ENCODE measurements at regions not wholly inside any gene's neighbourhood (a gene's known extent, or its start where the extent isn't known, plus 50 kb on each side); places are given as distances from the start of the nearest gene placed in this dataset.
"Not testable (repeated sequence)": the region's sequence is repeated elsewhere in the genome, so short reads cannot be mapped to it uniquely, and the experiment has no call there.

DNA sequence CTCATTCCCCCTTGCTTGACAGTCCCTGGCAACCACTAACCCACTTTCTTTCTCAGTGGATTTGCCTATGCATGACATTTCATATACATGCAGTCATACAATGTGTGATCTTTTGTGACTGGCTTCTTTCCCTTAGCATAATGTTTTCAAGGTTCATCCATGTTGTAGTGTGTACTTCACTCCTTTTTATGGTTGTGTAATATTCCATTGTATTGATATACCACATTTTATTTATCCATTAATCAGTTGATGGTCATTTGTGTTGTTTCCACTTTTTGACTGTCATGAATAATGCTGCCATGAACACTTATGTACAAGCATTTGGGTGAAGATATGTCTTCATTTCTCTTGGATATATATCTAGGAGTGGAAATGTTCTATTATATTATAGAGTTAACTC is 127.7 kb upstream of the GRIK3 start:
- no peak for DNase-seq

DNA sequence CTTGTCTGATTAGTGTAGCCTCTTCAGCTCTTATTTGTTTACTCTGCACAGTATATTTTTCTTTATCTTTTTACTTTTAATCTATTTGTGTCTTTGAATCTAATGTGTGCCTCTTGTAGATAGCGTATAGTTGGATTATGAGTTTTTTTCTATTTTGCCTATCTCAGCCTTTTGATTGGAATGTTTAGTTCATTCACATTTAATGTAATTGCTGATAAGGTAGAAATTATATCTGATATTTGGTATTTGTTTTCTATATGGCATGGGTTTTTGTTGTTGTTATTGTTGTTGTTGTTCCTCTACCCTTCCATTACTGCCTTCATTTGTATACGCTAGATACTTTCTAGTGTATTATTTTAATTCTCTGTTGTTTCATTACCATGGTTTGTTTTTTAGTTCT is 131.7 kb upstream of the GRIK3 start:
- no peak for DNase-seq

DNA sequence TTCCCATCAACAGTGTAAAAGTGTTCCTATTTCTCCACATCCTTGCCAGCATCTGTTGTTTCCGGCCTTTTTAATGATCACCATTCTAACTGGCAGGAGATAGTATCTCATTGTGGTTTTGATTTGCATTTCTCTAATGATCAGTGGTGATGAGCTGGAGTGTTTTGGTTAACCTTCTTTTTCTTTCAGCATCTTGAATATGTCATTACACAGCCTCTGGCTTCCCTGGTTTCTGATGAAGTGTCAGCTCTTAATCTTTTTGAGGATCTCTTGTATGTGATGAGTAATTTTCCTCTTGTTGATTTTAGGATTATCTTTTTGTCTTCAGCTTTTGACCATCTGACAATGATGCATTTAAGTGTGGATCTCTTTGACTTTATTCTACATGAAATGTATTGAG is 133.2 kb upstream of the GRIK3 start:
- peak; percentile 11 for DNase-seq

DNA sequence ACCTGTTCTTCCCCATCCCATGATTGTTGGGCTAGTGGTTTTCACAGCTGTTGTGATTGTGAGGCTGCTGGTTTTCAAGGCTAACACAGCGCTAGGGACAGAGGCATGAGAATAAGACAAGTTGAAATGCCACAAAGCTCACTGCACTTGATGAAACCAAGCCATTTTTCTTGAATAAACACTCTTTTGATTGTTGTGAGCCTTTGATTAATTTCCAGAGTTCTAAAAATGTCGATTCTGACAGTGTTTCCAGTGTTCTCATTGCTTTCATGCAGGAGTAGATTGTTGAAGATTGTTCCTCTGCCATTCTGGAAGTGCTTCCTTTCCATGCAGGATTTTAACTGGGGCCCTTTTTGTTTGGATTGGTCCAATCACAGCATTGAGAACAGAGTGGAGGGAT is 134.9 kb upstream of the GRIK3 start:
- DNase-seq, result no peak

DNA sequence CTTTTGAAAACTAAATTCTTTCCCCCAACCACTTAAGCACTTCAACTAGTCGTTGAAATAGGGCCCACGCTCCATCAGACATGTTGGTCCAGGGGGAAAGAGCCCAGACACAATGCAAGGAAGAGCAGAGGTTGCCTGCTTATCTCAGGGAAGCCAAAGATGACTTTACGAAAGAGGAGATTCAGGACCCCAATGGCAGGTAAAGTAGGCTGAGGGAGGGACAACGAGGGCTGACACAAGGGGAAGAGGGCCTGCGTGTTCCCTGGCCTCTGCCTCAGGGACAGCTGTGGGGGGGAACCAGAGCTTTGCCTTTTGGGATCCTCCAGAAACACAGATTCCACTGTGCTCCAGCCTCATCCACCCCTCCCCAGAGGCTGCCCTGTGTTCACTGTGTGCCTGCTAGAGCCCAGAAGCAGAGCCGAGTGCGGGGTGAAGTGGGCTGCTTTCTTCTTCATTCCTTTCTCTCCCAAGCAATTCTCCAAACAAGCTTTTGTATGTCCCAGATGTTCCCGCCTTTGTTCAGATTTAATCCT is 135.5 kb upstream of the GRIK3 start:
- no peak for DNase-seq

DNA sequence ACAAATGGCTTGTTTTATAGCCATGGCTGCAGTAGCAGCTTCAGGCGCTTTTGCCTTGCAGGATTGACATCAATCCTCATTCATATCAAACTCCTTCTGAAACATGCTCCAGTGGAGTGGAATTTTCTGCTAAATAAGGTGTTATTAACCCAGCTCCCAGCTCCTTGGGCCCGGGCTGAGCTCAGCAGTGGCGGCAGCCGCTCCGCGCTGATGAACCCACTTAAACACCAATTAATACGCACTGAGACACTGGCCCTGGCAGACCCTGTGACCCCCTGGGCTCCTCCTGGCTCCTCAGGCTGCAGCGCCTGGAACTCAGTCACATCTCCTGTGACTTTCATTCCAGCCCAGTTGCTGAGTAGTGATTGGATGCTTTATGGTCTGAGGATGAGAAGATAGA is 137.4 kb upstream of the GRIK3 start:
- peak; percentile 85 for DNase-seq

DNA sequence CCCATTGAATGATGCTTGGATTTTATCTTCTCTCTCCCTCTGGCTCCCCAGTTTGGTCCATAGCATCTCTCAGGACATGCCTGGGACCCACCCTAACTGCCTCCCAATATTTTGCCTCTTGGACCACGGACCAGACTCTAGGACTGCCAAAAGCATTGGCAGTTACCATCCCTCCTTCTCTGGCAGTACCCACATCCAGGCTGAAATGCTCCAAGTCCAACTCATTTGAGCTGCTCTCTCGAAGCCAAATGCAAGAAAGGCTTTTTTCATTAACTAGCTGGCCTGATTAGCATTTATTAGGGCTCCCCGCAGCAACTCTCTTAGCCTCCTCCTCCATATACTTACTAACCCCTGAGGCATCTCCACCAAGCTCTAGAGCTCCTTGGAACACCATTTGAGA is 140.0 kb upstream of the GRIK3 start:
- DNase-seq, result peak; percentile 74

DNA sequence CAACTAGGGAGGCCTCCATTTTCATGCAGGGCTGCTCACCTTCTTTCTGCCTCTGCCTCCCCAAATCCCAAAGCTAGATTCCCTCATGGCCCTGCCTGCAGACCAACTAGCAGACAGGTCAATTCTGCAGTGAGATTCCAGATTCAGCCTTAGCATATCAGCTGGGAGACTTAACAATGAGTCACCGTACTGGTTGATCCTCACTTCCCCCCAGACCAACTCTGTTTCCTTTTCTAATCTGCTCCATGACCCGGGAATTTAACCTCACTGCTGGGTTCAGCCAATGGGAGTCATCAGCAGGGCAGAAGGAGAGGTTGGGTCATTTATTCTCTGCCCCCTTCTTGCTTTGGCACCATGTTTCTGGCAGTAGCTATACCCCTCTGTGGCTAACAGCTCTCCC is 140.6 kb upstream of the GRIK3 start:
- DNase-seq, result no peak

DNA sequence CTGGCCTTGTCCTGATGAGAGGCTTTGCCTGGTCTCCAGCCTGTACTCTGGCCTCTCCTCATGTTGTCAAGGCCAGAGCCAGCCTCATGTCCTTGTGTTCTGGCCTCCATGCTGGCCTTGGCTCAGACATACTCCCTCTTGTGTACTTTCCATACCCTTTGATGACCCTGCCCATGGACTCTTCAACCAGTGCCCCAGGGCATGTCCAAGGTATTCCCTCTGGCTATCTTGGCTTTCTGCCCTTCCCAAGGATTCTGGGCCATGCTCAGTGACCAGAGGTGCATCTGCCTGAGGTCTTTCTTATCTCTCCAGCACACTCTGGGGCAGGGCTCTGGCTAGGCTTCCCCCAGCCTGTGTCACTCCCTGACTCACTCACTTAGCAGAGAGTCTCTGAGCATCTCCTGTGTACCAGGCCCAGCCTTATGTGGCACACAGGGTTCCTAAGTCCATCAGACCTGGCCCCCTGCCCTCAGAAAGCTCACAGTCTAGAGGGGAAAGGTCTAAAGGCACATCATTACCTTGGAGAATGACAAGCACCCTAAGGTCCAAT is 141.4 kb upstream of the GRIK3 start:
- DNase-seq, result no peak

DNA sequence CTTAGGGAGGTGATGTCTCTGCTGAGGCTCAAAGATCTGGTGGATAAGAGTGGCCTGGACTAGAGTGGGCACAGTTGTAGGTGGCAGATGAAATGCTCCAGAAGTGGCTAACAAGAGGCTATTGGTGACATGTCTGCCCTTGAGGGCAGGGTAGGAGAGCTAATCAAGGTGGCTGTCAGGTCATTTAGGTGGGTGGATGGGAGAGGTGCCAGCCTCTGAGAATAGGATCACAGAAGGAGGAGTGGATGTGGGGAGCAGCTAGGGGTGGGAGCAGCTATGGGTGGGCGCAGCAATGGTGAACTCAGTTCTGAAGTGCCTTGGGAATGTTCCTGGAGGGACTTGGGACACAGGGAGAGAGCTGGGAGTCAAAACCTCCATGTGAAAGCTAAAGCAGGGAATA is 142.0 kb upstream of the GRIK3 start:
- no peak for DNase-seq

DNA sequence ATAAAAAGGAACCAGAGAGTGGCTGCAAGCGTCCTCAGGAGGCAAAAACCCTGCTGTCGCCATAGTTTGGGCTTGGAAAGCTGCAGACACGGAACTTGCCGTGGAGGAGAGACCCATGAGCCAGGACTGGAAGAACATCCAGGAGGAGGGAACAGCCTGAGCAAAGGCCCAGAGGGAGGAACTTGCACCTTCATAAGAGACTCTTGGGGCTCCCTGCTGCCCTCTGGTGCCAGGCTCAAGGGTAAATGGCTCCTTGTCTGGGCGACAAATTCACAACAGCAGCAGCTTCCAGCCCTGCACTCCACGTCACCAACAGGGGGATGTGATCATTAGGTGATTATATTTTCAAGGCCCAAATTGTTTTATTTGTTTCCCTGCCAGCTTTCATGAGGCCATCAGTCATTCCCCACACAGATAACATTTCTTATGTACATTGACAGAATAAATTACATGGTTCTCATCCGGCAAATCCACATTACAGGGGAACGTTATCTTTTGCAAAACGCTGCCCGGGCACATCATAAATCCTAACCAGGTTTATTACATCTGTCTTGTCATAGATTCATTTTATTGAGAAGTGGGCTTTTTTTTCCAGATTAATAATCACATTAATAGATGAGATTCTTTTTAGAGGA is 143.0 kb upstream of the GRIK3 start:
- peak; percentile 37 for DNase-seq

DNA sequence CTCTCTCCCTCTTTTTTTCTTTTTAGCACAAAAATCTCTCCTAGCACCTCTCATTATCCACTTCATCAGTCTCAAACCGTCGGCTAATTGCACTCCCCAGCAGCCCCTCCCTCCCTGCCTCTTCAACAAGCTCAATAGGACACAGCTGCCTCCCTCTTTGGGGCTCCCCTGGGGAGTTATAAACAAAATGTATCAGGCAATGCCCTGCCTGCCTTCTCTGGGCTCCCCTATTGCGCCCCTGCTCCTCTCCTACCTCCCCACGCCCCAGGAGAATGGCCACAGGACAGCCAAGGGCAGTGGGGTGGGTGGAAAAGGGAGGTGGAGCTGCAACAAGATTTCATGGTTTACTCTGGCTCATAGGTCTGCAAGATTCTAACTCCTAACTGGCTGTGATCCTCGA is 147.1 kb upstream of the GRIK3 start:
- DNase-seq, result no peak

DNA sequence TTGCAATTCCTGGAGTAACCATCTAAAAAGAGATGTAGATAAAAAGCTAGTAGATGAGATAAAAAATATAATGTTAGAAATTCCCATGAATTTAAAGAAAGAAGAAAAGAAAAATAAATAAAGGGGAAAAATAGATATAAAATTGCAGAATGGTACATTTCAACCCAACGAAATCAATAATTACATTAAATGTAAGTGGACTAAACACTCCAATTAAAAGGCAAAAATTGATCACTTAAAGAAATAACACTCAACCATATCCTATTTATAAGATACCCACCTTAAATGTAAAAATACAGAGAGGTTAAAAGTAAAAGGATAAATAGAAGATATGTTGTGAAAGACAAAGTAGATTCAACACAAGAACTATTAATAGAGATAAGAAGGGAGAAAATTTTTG is 150.5 kb upstream of the GRIK3 start:
- DNase-seq, result no peak

DNA sequence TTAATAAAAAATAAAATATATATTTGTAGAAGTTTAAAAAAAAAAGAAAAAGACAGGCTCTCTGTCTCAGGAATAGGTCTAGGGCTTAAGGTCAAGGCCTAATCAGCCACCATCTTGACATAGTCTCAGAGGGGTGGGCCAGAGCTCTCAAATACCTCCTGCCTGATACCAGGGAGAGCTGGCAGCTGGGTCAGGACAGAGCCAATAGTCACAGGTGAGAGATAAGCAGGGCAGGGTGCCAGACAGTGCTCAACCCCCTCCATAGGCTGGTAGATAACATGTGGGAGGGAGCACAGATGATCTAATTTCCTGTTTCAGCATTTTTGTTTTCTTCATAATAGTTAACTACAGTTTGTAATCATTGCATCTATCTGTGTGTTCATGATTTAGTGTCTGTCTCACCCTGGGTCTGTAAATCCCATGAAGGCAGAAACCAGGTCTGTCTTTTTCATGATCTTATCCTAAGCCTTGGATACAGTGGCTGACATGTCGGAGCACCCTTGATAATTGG is 152.0 kb upstream of the GRIK3 start:
- no peak for DNase-seq

DNA sequence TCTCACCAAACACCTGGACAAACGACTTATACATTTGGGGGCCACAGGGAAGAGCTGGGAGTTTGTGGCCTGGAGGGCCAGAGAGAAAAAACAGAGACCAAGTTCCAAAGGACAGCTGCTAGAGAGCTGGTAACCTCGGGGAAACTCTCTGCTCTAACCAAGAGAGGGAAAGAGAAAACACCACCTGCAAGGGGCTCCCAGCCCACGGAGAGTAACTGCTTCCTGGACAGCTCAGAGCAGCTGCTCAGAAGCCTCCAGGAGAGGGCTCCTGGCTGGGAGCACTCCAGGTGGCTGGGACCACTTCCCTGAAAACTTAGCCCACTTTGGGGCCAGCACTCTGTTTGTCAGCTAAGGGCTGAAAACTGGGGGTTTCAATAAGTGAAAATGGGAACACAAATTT is 154.8 kb upstream of the GRIK3 start:
- no peak for DNase-seq

DNA sequence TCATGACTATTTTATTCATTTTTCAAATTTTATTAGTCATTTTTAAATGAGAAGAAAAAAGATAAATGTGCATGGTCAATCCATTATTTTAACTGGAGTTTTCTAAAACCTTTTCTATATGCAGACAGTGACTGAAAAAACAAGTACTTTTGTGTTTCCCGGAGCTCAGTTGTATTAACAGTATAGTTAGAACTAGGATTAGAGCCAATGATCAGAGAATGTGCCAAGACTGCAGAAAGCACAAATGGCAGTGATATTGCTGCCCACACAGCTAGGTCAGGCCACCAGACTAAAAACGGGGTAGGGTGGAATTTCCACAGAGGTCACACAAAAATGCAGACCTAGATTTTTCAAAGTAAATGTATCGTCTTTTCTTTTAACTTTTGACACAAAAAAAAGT is 163.1 kb upstream of the GRIK3 start:
- peak; percentile 21 for DNase-seq

DNA sequence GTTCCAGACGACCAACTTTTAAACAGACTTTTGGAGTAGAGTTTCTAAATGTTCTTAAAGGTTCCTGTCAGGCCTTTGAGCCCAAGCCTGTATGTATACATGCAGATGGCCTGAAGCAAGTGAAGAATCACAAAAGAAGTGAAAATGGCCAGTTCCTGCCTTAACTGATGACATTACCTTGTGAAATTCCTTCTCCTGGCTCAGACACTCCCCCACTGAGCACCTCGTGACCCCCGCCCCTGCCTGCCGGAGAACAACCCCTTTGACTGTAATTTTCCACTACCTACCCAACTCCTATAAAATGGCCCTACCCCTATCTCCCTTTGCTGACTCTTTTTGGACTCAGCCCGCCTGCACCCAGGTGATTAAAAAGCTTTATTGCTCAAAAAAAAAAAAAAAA is 180.0 kb upstream of the GRIK3 start:
- not testable (repeated sequence) for DNase-seq

DNA sequence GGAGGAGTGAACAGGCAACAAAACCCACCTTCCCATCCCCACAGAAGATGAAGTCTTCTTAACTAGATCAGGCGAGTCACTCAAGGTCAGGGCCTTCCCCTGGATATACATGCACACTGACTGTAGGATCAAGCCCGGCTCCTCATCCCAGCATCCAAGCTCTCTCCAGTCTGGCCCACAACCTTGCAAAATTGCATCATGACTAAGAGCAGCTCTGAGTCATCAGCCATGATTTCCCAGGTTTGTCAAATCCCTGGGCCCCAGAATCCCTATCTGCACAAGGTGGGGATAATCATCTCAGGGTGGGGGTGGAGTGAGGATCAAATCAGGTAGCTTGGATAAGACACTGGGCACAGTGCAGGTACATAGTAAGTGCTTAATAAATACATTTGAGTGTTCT is 199.3 kb upstream of the GRIK3 start:
- DNase-seq, result no peak

DNA sequence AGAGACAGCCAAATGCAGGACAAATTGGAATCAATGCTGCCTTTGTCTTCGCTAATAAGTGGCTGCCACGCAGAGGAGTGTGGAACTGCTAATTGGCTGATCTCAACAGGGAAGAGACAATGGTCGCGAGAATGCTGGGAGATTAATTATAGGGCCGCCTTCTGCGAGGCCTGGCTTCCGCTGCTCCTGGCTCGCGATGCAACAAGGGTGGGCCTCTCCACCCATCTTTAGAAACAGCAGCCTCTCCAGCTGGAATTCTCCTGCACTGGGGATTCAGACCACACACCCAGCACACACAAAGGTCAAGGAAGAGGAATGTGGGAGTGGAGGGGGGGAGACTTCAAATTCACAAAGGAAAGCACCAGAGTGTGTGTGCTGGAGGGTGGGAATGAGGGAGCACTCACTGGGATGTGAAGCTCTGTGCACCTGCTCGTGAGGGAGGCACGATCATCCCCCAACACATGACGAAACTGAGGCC is 200.7 kb upstream of the GRIK3 start:
- DNase-seq, result no peak

DNA sequence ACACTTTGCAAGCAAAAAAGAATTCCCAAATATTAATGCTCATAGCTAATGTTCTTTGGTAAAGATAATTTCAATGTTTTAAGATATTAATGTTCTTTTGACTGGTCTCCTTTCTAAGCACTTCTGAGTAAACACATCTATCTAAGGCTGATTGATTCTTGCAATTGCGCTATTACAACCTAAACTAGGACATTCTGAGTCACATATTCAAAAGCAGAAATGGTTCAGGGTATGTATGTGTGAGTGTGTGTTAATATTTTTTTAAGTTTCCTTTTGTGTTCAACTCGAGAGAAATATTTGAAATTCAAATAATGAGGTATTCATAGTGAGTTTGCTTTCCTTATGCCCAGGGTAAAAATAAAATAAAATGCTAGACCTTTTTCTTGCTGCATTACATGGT is 203.6 kb upstream of the GRIK3 start:
- DNase-seq, result no peak

DNA sequence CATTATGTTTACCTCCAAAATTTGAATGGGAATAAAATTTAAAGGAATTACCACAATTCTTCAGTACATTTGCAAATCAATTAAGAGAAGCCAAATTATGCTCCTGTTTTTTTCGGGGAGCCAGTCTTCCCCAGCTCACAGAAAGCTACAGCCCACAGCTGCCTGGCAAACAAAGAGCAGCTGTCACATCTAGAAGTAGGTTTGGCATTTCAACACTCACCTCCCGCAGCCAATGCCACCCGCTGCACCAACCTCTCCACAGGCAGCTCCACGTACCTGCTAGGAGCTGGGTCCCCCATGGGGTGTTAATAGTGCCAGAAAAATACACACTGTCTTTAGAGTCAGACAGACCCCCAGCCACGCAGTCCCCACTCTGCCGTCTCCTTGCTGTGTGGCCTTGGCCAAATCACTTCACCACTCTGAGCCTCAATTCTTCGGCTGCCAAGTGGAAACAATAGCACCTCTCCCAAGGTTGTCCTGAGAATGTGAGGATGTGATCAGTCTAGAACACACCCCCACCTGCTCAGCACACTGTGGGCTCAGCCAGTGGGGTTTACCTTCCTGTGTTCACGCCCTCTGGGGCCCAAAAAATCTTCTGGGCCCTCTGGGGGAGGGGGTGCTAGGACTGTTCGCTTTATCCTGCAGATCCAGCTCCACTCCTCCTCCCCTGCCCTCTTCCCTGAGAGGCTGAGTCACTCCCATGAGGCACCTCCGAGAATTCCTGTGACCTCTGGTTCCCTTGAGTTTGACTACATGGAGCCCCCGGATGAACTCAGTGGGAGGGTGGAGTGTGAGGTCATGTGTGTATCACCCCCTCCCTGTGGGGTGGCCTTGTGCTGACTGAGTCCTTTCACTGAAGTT is 204.3 kb upstream of the GRIK3 start:
- DNase-seq, result no peak

DNA sequence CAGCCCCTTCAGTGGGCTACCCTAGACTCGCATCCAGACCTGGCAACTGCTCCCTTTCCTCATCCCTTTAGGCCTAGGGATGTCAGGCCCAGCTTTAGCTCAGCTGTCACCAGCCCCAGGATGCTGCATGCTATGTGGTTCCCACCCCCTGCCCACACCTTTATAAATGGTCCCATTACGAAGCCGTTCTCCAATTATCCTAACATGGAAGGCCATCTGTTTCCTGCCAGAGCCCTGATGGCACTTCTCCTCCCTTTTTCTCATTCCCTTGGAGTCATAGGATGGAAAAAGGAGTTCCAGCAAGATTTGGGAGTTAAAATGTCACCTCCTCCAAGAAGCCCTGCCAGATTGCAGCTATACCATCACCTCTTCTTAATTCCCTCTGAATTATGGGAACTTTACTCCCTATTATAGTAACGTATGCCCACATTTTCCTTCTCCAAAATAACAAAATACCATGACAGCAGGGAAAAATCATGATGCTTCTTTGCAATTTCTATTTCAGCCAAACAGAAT is 205.0 kb upstream of the GRIK3 start:
- no peak for DNase-seq

DNA sequence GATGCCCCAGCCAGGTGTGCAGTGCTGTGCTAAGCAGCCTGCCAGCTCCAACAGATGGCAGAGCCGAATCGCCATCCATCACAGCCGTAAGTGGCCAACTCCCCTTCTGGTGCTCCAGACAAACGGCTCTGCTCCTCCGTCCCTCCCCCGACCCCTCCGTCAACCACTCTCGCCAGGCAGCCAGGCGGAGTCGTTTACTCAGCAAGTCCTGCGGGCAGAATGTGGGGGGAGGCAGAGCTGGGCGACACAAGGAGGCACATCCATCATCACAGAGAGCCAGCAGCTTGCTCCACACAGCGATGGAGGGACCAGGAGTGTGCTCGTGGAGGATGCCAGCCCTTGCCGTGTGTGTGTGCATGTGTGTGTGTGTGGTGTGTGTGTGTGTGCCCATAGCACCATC is 206.6 kb upstream of the GRIK3 start:
- DNase-seq, result peak; percentile 83

DNA sequence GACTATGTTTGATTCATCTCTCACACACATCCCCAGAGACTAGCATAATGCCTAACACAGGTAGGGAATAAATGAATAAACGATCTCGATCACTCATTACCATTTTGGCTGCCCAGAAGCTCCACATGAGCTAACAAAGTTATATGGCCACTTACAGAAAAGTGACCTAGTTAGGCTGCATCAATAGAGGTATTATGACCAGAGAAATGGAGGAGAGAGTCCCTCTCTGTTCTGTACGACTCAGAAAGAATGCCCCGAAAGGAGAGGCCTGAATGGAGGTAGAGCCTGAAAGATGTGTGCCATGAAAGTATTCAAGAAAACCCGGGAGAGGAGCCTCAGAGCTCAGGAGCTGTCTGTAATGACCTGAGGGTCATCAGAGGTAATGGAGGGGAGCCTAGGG is 208.2 kb upstream of the GRIK3 start:
- no peak for DNase-seq

Measured in NCI-H446 treated with DMSO at 0.1 percent for 48 hours (cell line).